Suprapubic skin (tissue), 3 donors: ENCODE measurements at regions not wholly inside any gene's neighbourhood (a gene's known extent, or its start where the extent isn't known, plus 50 kb on each side); places are given as distances from the start of the nearest gene placed in this dataset.

Experiments
- CTCF ChIP-seq, 2 donors: fragments of 200-600 bp in 1 of 2; fragments of 450-650 bp in 1 of 2; sonication (generic) in 1 of 2; IDR thresholded peaks; one replicate each; pipeline ENCODE4 v1.5.1; 2016 to 2019; ENCODE audit warnings: antibody characterized with exemption in 2 of 2, mild to moderate bottlenecking in 1 of 2, moderate library complexity in 1 of 2
- EP300 ChIP-seq: sonication (generic); formaldehyde crosslinking; IDR thresholded peaks from one replicate; pipeline ENCODE4 v1.6.1; 2017; ENCODE audit warnings: antibody characterized with exemption
- POLR2A ChIP-seq, 2 donors: fragments of 450-650 bp; IDR thresholded peaks; one replicate each; pipeline ENCODE4 v1.6.1; 2017; ENCODE audit warnings: antibody characterized with exemption in 2 of 2, mild to moderate bottlenecking in 2 of 2, moderate library complexity in 2 of 2

DNA sequence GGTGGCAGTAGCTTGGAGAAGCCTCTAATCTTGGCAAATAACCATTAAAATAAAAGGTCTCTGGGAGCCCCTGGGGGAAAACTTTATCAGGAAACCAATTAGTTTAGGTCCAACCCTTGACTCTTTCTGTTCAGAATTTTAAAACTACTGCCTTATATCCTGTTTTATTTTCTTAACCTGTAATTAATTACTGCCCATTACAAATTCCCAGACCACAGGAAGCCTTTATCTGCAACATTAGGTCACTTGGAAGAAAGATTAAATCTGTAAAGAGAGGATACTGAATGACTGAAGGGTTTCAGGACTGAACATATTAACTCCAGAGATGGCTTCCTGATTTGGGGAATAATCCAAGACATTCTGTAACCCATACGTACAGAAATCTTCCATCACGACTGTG, 320.5 kb upstream of the SORCS1 start:
- TF ChIP-seq POLR2A (IDR thresholded peaks at IDR 0.05) (no peak), CTCF (IDR thresholded peaks at IDR 0.05) (no peak), EP300 (no peak)
